SW480 (cell line): ENCODE measurements at regions not wholly inside any gene's neighbourhood (a gene's known extent, or its start where the extent isn't known, plus 50 kb on each side); places are given as distances from the start of the nearest gene placed in this dataset.

Experiments used
- DNase-seq: peaks from one replicate; pipeline ENCODE4 v3.0.0-alpha.2; 2016; ENCODE audit warnings: low spot score

DNA sequence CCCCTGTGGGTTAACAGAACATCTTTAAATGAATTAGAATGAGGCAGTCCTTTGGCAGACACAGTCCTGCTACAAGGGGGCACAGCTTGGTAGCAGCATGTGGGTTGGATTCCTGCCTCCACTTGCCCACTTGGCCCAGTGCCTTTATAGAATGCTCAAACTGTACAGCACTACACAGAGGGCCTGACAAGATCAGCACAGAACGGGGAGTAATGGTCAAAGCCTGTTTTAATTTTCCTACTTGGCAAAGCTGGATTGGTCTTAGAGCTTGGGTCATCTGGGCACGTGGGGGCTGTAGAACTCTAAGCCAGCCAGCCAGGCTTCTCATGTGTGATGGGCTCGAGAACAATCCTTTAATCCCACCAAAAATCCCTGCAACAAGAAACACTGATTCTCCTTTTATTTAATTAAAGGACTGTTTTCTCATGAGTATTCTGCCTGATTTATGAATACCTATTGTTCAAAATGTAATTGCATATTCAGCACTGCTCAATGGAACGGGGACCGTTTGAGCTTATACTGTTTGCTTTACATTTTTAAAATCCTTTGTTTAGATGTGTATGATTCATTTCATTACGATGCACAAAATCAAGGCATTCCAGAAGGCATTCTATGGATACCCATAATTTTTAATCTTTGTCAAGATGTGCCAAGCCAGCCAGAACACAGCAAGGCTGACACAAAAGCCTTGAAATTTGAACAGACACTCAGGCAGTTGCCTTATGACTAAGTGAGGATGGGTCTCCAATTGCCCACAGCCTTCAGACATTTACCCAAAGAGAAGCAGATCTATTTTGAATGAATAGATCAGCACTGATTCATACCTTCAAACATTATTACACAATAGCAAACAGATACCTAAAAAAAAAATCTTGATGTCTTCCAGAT, 249.3 kb upstream of the TGFBR2 start:
- DNase-seq: no peak

GRCh38 chr3:30357897-30358296, 248.5 kb upstream of the TGFBR2 start:
- peak; percentile 33 for DNase-seq

DNA sequence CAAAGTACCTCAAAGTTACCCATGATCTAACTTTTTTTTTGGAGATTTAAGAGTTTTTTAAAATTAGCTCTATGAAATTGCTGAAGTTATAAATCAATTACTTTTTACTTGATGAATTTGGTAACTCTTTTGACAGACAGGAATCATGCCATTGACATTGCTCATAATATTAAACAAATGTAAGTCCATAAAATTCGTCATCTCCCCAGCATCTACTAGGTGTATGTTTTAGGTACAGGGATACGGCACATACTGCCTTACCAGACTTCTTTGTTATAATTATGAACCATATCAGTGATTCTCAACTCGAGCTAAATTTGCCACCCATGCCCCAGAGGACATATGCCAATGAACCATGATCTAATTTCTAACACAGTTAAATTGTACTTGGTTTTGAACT, 247.5 kb upstream of the TGFBR2 start:
- DNase-seq: no peak

DNA sequence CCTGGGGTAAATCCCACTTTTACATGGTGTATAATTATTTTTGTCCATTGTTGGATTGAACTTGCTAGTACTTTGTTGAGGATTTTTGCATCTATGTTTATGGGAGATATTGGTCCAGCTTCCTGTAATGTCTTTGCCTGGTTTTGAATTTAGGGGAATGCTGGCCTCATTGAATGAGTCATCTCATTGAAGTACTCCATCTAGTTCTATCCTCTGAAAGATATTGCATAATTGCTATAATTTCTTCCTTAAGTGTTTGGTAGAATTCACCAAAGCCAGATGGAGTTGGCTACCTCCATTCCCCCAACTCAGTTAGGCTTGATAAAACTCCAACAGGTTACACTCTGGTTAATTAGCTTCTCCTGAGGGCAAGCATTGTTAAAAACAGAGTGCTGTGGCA, 237.4 kb upstream of the TGFBR2 start:
- DNase-seq: no peak

- no peak for DNase-seq
Observed at GRCh38 chr3:30370681-30371271, 235.6 kb upstream of the TGFBR2 start.

DNA sequence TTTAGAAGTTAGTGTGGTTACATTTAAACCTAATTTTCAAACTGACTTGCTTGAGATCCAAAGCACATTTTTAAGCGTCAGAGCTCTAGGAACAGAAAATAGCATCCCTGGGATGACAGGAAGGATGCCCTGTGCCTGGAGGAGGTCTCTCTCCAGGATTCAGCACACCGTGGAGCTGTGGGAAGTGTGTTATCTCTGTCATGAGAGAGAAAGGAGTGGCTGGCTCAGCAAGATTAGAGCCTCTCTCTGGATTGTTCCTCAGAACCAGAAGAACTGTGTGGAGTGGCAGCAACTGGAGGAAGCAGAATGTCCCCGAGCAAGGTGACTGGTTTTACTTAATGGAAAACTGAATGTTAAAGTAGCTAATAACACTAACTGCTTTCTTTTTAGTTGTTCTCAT, 233.6 kb upstream of the TGFBR2 start:
- no peak for DNase-seq

DNA sequence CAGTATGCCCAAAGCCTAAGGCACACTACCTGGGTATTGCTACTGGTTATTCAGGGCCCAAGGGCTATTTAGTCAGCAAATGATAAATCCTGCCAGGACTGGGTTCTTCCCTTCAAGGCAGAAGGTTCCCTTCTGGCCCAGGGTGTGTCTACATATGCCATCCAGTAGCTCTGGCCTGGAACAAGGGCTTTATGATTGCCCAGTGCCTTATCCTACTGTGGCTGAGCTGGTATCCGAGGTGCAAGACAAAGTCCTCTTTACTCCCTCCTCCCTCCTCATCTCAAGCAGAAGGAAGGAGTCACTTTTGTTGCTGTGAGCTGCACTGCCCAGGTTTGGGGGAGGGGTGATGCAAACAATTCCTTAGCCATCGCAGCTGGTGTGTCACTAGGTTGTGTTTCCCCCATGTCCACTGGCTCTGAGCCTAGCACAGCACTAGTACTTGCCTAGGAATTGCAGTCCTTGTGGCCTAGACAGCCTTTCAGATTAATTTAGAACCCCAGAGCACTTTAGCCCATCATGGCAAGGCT, 221.8 kb upstream of the TGFBR2 start:
- no peak for DNase-seq

DNA sequence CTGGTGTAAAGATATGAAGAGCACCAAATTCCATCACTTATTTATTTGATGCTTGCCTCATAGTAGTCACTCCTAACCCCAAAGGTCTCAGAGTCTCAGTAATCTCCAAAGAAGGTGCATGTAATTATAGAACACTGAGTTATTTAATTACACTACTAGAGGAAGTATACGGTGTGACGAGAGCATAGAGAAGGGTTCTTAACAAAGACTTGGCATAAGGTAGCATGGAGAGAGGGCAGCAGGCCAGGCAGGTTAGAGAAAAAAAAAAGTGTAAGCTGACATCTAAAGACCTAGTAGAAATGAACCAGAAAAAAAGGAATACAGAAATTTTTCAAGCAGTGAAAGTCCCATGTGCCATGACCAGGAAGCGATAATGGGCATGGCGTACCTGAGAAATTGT, 213.3 kb upstream of the TGFBR2 start:
- no peak for DNase-seq

GRCh38 chr3:30397030-30397429, 209.4 kb upstream of the TGFBR2 start:
- DNase-seq: no peak

DNA sequence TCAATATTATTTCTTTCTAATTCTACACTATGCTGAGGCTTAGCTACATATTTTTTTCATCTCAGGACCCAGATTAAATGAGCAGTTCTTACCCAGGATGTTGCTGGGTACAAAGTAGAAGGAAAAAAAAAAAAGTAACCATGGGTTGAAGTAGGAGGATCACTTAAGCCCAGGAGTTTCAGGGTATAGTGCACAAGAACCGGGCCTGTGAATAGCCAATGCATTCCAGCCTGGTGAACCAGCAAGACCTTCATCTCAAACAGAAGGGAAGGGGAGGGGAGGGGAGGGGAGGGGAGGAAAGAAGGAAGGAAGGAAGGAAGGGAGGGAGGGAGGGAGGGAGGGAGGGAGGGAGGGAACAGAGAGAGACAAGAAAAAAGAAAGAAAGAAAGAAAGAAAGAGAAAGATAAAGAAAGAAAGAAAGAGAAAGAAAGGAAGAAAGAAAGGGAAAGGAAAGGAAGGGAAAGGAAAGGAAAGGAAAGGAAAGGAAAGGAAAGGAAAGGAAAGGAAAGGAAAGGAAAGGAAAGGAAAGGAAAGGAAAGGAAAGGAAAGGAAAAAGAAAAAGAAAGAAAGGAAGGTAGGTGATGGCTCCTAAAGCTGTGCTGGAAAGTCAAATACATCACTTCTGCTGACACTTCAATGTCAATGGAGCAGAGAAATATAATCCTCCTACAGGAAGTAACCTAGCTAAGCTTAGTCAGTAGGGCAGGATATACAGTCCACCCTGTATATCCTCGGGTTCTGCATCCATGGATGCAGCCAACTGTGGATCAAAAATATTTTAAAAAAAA, 206.8 kb upstream of the TGFBR2 start:
- no peak for DNase-seq

DNA sequence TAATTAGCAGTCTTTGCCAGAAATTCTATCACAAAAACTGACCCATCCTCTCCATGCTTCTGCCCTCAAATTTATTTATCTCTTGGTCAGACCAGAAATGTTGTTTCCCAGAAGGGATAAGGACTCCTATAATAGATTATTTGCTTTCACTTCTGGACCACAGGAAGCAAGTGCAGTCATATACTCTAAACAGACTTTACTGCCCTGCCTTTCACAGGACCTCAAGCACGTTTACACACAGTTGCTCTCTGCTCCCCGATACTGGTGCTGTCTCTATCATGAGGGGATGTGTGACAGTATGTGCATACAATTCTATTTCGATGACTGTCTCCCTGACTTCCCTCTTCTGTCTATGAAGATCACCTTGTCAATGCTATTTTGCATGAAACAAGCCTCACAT, 205.5 kb upstream of the TGFBR2 start:
- no peak for DNase-seq

DNA sequence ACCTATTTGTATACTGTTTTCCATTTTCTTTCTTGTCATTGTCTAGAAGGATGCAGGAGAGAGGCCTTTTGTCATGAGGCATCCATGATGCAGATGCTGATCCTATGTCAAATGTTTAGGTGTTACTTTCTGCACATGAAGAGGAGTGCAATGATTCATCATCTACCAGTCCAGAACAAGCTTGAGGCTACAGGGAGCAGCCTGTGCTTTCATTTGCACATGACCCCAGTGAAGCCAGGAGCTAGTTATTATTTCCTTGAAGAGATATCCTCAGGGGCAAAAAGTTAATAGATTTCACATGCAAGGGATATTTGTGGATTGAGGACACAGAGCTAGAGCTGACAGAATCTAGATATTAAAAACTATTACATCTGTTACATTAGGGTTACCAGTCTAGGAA, 204.4 kb upstream of the TGFBR2 start:
- no peak for DNase-seq

- no peak for DNase-seq
Observed at GRCh38 chr3:30407651-30408050, 198.8 kb upstream of the TGFBR2 start.

GRCh38 chr3:30408105-30408557, 198.3 kb upstream of the TGFBR2 start:
- DNase-seq: no peak

- no peak for DNase-seq
Observed at GRCh38 chr3:30418443-30418842, 188.0 kb upstream of the TGFBR2 start.

DNA sequence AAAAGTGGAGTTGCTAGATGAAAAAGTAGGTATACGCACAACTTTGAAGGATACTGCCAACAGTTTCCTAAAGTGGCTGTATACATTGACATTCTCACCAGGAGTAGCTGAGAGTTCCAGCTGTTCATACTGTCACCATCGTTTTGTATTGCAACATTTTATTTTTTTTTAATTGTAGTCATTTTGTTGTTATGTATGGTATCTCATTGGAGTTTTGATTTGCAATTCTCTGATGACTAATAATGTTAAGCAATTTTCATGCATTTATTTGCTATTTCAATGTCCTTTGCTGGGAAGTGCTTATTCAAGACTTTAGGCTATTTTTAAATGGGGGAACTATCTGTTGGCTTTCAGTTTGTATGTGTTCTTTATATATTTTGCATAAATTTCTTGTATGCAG, 185.1 kb upstream of the TGFBR2 start:
- no peak for DNase-seq

GRCh38 chr3:30426293-30426993, 180.0 kb upstream of the TGFBR2 start:
- no peak for DNase-seq

- no peak for DNase-seq
Observed at GRCh38 chr3:30428251-30428650, 178.2 kb upstream of the TGFBR2 start.

- no peak for DNase-seq
Observed at GRCh38 chr3:30435861-30436331, 170.5 kb upstream of the TGFBR2 start.

DNA sequence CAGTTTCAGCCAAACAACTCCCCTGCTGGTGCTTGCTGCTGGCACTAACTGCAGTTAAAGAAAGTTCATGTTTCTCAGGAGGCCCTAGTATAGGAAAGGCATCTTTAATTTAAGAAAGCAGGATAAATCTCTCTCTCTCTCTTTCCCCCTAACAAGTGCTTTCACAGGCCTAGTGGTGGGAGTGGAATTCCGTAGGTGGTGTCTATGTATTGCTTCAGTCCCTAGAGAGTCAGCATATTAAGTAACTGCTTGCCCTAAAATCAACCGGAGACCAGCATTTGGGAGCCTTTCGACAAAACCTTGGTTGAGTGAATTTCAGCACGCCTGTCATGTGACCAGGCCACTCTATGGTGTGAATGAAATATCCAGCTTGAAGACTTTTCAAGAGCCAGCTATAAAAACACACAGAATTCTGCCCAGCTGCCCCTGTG, 169.2 kb upstream of the TGFBR2 start:
- no peak for DNase-seq

DNA sequence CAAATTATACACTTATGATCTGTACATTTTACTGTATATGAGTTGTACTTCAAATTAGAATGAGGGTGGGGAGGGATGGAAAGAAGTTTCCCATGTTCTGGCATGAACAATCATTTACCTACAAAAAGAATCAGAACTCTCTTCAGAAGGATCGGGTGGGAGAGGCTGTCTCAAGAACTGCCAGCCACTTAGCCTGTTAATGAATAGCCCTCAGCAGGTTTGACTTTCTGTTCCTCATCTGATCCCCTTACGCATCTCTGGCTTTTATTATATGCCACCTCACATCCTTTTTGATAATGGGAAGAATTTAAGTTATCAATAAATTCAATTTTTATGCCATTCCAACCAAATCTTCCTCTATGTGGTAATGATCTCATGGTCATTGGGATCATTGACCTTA, 168.3 kb upstream of the TGFBR2 start:
- DNase-seq: no peak
